Trophoblast cell (in vitro differentiated cells and primary cell): ENCODE measurements at regions not wholly inside any gene's neighbourhood (a gene's known extent, or its start where the extent isn't known, plus 50 kb on each side); places are given as distances from the start of the nearest gene placed in this dataset.
A peak's percentile ranks its signal among the peaks of the same experiment; 100 is the strongest.
"Not testable (repeated sequence)": the region's sequence is repeated elsewhere in the genome, so short reads cannot be mapped to it uniquely, and the experiment has no call there.

Experiments used
- DNase-seq, 2 donors: peaks; one replicate each; pipeline ENCODE4 v3.0.0-alpha.2; 2016
- H2AFZ ChIP-seq: 2 replicates; pipeline ENCODE4 v1.6.1; 2013; ENCODE audit warnings: low read length, moderate library complexity, mild to moderate bottlenecking; ENCODE audit not compliant: insufficient read depth, poor library complexity
- H2AK5ac ChIP-seq: 2 replicates; pipeline ENCODE4 v1.6.1; 2013; ENCODE audit warnings: mild to moderate bottlenecking, low read length
- H2BK120ac ChIP-seq: 2 replicates; pipeline ENCODE4 v1.6.1; 2013; ENCODE audit warnings: low read length, mild to moderate bottlenecking, moderate library complexity; ENCODE audit not compliant: insufficient read depth, poor library complexity
- H2BK12ac ChIP-seq: 2 replicates; pipeline ENCODE4 v1.6.1; 2013; ENCODE audit warnings: mild to moderate bottlenecking, low read length, moderate library complexity
- H2BK5ac ChIP-seq: 2 replicates; pipeline ENCODE4 v1.6.1; 2013; ENCODE audit warnings: low read length, low read depth, moderate library complexity, mild to moderate bottlenecking; ENCODE audit not compliant: poor library complexity
- H3K14ac ChIP-seq: 2 replicates; pipeline ENCODE4 v1.6.1; 2013; ENCODE audit warnings: mild to moderate bottlenecking, low read length
- H3K18ac ChIP-seq: 2 replicates; pipeline ENCODE4 v1.6.1; 2013; ENCODE audit warnings: mild to moderate bottlenecking, low read length
- H3K23ac ChIP-seq: 2 replicates; pipeline ENCODE4 v1.6.1; 2013; ENCODE audit warnings: low read length
- H3K27ac ChIP-seq: 2 replicates; pipeline ENCODE4 v1.5.1; 2013; ENCODE audit warnings: low read depth, mild to moderate bottlenecking, inconsistent platforms, low read length, moderate library complexity
- H3K27me3 ChIP-seq: 2 replicates; pipeline ENCODE4 v1.6.1; 2013; ENCODE audit warnings: inconsistent platforms, mild to moderate bottlenecking, low read length, moderate library complexity; ENCODE audit not compliant: insufficient read depth
- H3K36me3 ChIP-seq, 2 experiments: 1 replicate in 1 of 2; 2 replicates in 1 of 2; pipeline ENCODE4 v1.6.1; 2013; ENCODE audit warnings: low read length in 2 of 2, mild to moderate bottlenecking in 2 of 2, moderate library complexity in 1 of 2; ENCODE audit not compliant: insufficient read depth in 2 of 2, control insufficient read depth in 1 of 2
- H3K4ac ChIP-seq: 2 replicates; pipeline ENCODE4 v1.6.1; 2013; ENCODE audit warnings: low read depth, mild to moderate bottlenecking, low read length, moderate library complexity
- H3K4me1 ChIP-seq, 2 experiments: 1 replicate in 1 of 2; 2 replicates in 1 of 2; pipeline ENCODE4 v1.6.1; 2013; ENCODE audit warnings: low read length in 2 of 2, mild to moderate bottlenecking in 2 of 2, moderate library complexity in 1 of 2; ENCODE audit not compliant: insufficient read depth in 2 of 2, control insufficient read depth in 1 of 2
- H3K4me2 ChIP-seq: 2 replicates; pipeline ENCODE4 v1.6.1; 2013; ENCODE audit warnings: inconsistent platforms, mild to moderate bottlenecking, low read length, moderate library complexity
- H3K4me3 ChIP-seq: 2 replicates; pipeline ENCODE4 v1.5.1; 2013; ENCODE audit warnings: mild to moderate bottlenecking, low read depth, low read length, inconsistent platforms
- H3K79me1 ChIP-seq: one replicate; pipeline ENCODE4 v1.6.1; 2013; ENCODE audit warnings: low read length
- H3K79me2 ChIP-seq: 2 replicates; pipeline ENCODE4 v1.6.1; 2013; ENCODE audit warnings: low read length, mild to moderate bottlenecking; ENCODE audit not compliant: control insufficient read depth, insufficient read depth, poor library complexity
- H3K9ac ChIP-seq: 2 replicates; pipeline ENCODE4 v1.6.1; 2013; ENCODE audit warnings: mild to moderate bottlenecking, low read length
- H3K9me3 ChIP-seq: 2 replicates; pipeline ENCODE4 v1.6.1; 2013; ENCODE audit warnings: low read depth, mild to moderate bottlenecking, control low read depth, inconsistent platforms, low read length; ENCODE audit not compliant: insufficient read depth
- H4K12ac ChIP-seq: 2 replicates; pipeline ENCODE4 v1.6.1; 2013; ENCODE audit warnings: low read depth, mild to moderate bottlenecking, low read length, moderate library complexity
- H4K8ac ChIP-seq: 2 replicates; pipeline ENCODE4 v1.6.1; 2013; ENCODE audit warnings: low read depth, mild to moderate bottlenecking, low read length, moderate library complexity
- H4K91ac ChIP-seq: one replicate; pipeline ENCODE4 v1.6.1; 2013; ENCODE audit warnings: low read depth, mild to moderate bottlenecking, low read length, moderate library complexity
- whole genome bisulfite sequencing: extraction: QIAGEN DNeasy Blood & Tissue Kit; methylation state at CpG from one replicate; pipeline ENCODE4 v1.1.7; 2013; ENCODE audit warnings: missing lambda C conversion rate; ENCODE audit not compliant: insufficient read length, insufficient coverage; ENCODE audit errors: extremely low coverage; 5-methylcytosine and 5-hydroxymethylcytosine counted together

- no peak overlapping the region for H2BK120ac ChIP-seq
- H3K18ac ChIP-seq = no peak overlapping the region
- H2AK5ac ChIP-seq = no peak overlapping the region
- H3K4me2 ChIP-seq = no peak overlapping the region
- H3K36me3 ChIP-seq = no peaks in the 10 kb centered on the region
- no peak overlapping the region for H2AFZ ChIP-seq
- no peak overlapping the region for H3K27ac ChIP-seq
- DNase-seq = peak in 1 of 2 donors; percentile 48
- no peak overlapping the region for H2BK5ac ChIP-seq
- H3K14ac ChIP-seq = peak overlapping the region; percentile 24
- H3K4me1 ChIP-seq = peaks cover 2 to 4% of the 10 kb centered on the region in 2 experiments
- no peaks in the 10 kb centered on the region for H3K27me3 ChIP-seq
- no peak overlapping the region for H4K12ac ChIP-seq
- no peak overlapping the region for H3K9ac ChIP-seq
- no peaks in the 10 kb centered on the region for H3K79me2 ChIP-seq
- no peak overlapping the region for H4K8ac ChIP-seq
- no peaks in the 10 kb centered on the region for H3K79me1 ChIP-seq
- H3K23ac ChIP-seq = no peak overlapping the region
- no CpG with 5 or more reads among the region's 19 CpGs for WGBS
- H3K9me3 ChIP-seq = no peaks in the 10 kb centered on the region
- no peak overlapping the region for H3K4ac ChIP-seq
- no peak overlapping the region for H3K4me3 ChIP-seq
- no peak overlapping the region for H2BK12ac ChIP-seq
- H4K91ac ChIP-seq = no peak overlapping the region
These were observed 123.5 kb upstream of the EGFLAM start for GRCh38 chr5:38134810-38135209.

GRCh38 chr5:38134294-38134693 is 124.1 kb upstream of the EGFLAM start:
- not testable (repeated sequence) for H3K4me3 ChIP-seq, H3K23ac ChIP-seq, H3K36me3 ChIP-seq, H3K14ac ChIP-seq, H3K27me3 ChIP-seq, H3K4me2 ChIP-seq, H3K9ac ChIP-seq, H3K27ac ChIP-seq, H2AFZ ChIP-seq, H2BK12ac ChIP-seq, H4K91ac ChIP-seq, H3K4ac ChIP-seq, H2AK5ac ChIP-seq, H3K18ac ChIP-seq, H2BK120ac ChIP-seq, H3K79me1 ChIP-seq, H4K8ac ChIP-seq, H3K79me2 ChIP-seq, H3K4me1 ChIP-seq, H2BK5ac ChIP-seq, H4K12ac ChIP-seq, H3K9me3 ChIP-seq, DNase-seq
- WGBS = no CpG with 5 or more reads among the region's 1 CpG

- Histone ChIP-seq H3K9me3 (no peaks in the 10 kb centered on the region), H3K18ac (no peak overlapping the region), H3K27ac (no peak overlapping the region), H3K27me3 (no peaks in the 10 kb centered on the region), H3K79me1 (no peaks in the 10 kb centered on the region), H3K79me2 (no peaks in the 10 kb centered on the region), H3K4me3 (no peak overlapping the region), H3K4me2 (no peak overlapping the region), H2BK12ac (no peak overlapping the region), H3K14ac (no peak overlapping the region), H2BK5ac (no peak overlapping the region), H3K4me1 (peaks cover 2 to 4% of the 10 kb centered on the region in 2 experiments), H3K9ac (no peak overlapping the region), H2AK5ac (no peak overlapping the region), H2BK120ac (no peak overlapping the region), H3K4ac (no peak overlapping the region), H3K36me3 (no peaks in the 10 kb centered on the region), H4K8ac (no peak overlapping the region), H2AFZ (no peak overlapping the region), H4K12ac (no peak overlapping the region), H4K91ac (no peak overlapping the region), H3K23ac (no peak overlapping the region)
- WGBS = no CpG with 5 or more reads among the region's 4 CpGs
- no peak for DNase-seq
These were observed 126.7 kb upstream of the EGFLAM start for GRCh38 chr5:38131686-38132085.

GRCh38 chr5:38124321-38124720 is 134.0 kb upstream of the EGFLAM start:
- H3K4me1 ChIP-seq = peaks cover 0 to 4% of the 10 kb centered on the region in 2 experiments
- peaks cover 3% of the 10 kb centered on the region for H3K9me3 ChIP-seq
- H2BK12ac ChIP-seq = no peak overlapping the region
- H3K4me3 ChIP-seq = no peak overlapping the region
- H3K18ac ChIP-seq = no peak overlapping the region
- no peak overlapping the region for H3K4ac ChIP-seq
- H2AFZ ChIP-seq = no peak overlapping the region
- H3K79me1 ChIP-seq = no peaks in the 10 kb centered on the region
- H3K4me2 ChIP-seq = no peak overlapping the region
- H4K8ac ChIP-seq = no peak overlapping the region
- no peak overlapping the region for H3K23ac ChIP-seq
- no peak for DNase-seq
- no peaks in the 10 kb centered on the region for H3K36me3 ChIP-seq
- no peaks in the 10 kb centered on the region for H3K27me3 ChIP-seq
- H3K14ac ChIP-seq = no peak overlapping the region
- H4K91ac ChIP-seq = no peak overlapping the region
- no peaks in the 10 kb centered on the region for H3K79me2 ChIP-seq
- no peak overlapping the region for H4K12ac ChIP-seq
- H3K27ac ChIP-seq = no peak overlapping the region
- no peak overlapping the region for H2BK5ac ChIP-seq
- H3K9ac ChIP-seq = no peak overlapping the region
- H2BK120ac ChIP-seq = no peak overlapping the region
- WGBS = no CpG with 5 or more reads among the region's 1 CpG
- no peak overlapping the region for H2AK5ac ChIP-seq
